CD14-positive monocyte (primary cell): ENCODE measurements at regions not wholly inside any gene's neighbourhood (a gene's known extent, or its start where the extent isn't known, plus 50 kb on each side); places are given as distances from the start of the nearest gene placed in this dataset.
A peak's percentile ranks its signal among the peaks of the same experiment; 100 is the strongest.

Source experiments
- DNase-seq, 3 donors: peaks; one replicate each; pipeline ENCODE4 v3.0.0-alpha.2; 2011 to 2022
- H2AFZ ChIP-seq: 2 replicates; pipeline ENCODE4 v1.6.0; 2012; ENCODE audit warnings: mild to moderate bottlenecking, low read depth, low read length, inconsistent platforms; ENCODE audit not compliant: insufficient read depth, poor library complexity, severe bottlenecking
- H3K27ac ChIP-seq, 2 donors: 1 replicate in 1 of 2; 2 replicates in 1 of 2; pipeline ENCODE4 v1.5.1; 2012 to 2013; ENCODE audit warnings: low read length in 2 of 2, control low read depth in 1 of 2, inconsistent platforms in 1 of 2, low read depth in 1 of 2, mild to moderate bottlenecking in 1 of 2
- H3K27me3 ChIP-seq, 2 donors: one replicate each; pipeline versions ENCODE4 v1.6.0 to v1.6.1; 2011 to 2013; ENCODE audit warnings: low read length in 2 of 2; ENCODE audit not compliant: control insufficient read depth in 2 of 2, insufficient read depth in 2 of 2
- H3K36me3 ChIP-seq, 2 donors: replicated peaks in 1 of 2; 1 replicate in 1 of 2; 2 replicates in 1 of 2; pipeline versions ENCODE4 v1.5.1 to v1.6.1; 2012 to 2013; ENCODE audit warnings: low read length in 2 of 2, control low read depth in 1 of 2, inconsistent platforms in 1 of 2, mild to moderate bottlenecking in 1 of 2; ENCODE audit not compliant: insufficient read depth in 2 of 2, control insufficient read depth in 1 of 2
- H3K4me1 ChIP-seq, 2 donors: 1 replicate in 1 of 2; 2 replicates in 1 of 2; pipeline versions ENCODE4 v1.5.1 to v1.6.1; 2012 to 2013; ENCODE audit warnings: low read length in 2 of 2, control low read depth in 1 of 2, inconsistent platforms in 1 of 2, mild to moderate bottlenecking in 1 of 2, moderate library complexity in 1 of 2; ENCODE audit not compliant: insufficient read depth in 2 of 2, control insufficient read depth in 1 of 2
- H3K4me2 ChIP-seq: replicated peaks from 2 replicates; pipeline ENCODE3; 2012; ENCODE audit warnings: low read length, moderate library complexity, mild to moderate bottlenecking; ENCODE audit not compliant: poor library complexity, severe bottlenecking; ENCODE audit errors: extremely low read depth
- H3K4me3 ChIP-seq, 3 experiments: fragments of 200-600 bp in 1 of 3; sonication (generic) in 1 of 3; replicated peaks in 1 of 3; 1 replicate in 2 of 3; 2 replicates in 1 of 3; pipeline ENCODE4 v1.5.1; 2011 to 2013; ENCODE audit warnings: low read length in 3 of 3, mild to moderate bottlenecking in 3 of 3, control low read depth in 2 of 3, low read depth in 2 of 3, inconsistent platforms in 1 of 3, moderate library complexity in 1 of 3
- H3K79me2 ChIP-seq: 2 replicates; pipeline ENCODE4 v1.6.0; 2012; ENCODE audit warnings: mild to moderate bottlenecking, control low read depth, inconsistent platforms, low read length, moderate library complexity; ENCODE audit not compliant: insufficient read depth
- H3K9ac ChIP-seq: 2 replicates; pipeline ENCODE4 v1.6.0; 2017; ENCODE audit warnings: low read length, mild to moderate bottlenecking; ENCODE audit not compliant: insufficient read depth, poor library complexity, severe bottlenecking
- H3K9me3 ChIP-seq, 2 donors: replicated peaks in 1 of 2; 1 replicate in 1 of 2; 2 replicates in 1 of 2; pipeline versions ENCODE4 v1.5.1 to v1.6.1; 2012 to 2013; ENCODE audit warnings: low read length in 2 of 2, control low read depth in 1 of 2; ENCODE audit not compliant: control insufficient read depth in 1 of 2, insufficient read depth in 1 of 2
- H4K20me1 ChIP-seq: 2 replicates; pipeline ENCODE4 v1.6.0; 2012; ENCODE audit warnings: mild to moderate bottlenecking, low read length, control low read depth, moderate library complexity; ENCODE audit not compliant: insufficient read depth
- H3K27ac Mint-ChIP-seq, 7 donors: one replicate each; pipeline ENCODE4 v1.8.0; 2020; ENCODE audit warnings: mild to moderate bottlenecking in 7 of 7, mixed read lengths in 7 of 7, moderate library complexity in 6 of 7, inconsistent platforms in 2 of 7
- H3K27me3 Mint-ChIP-seq, 3 donors: one replicate each; pipeline ENCODE4 v1.8.0; 2021 to 2022; ENCODE audit warnings: low read depth in 3 of 3, mild to moderate bottlenecking in 3 of 3, mixed read lengths in 3 of 3, moderate library complexity in 3 of 3, inconsistent platforms in 1 of 3
- H3K36me3 Mint-ChIP-seq, 2 donors: one replicate each; pipeline ENCODE4 v1.8.0; 2020; ENCODE audit warnings: mixed read lengths in 2 of 2, inconsistent platforms in 1 of 2, mild to moderate bottlenecking in 1 of 2
- H3K4me1 Mint-ChIP-seq: one replicate; pipeline ENCODE4 v1.8.0; 2020; ENCODE audit warnings: mild to moderate bottlenecking, mixed read lengths
- H3K4me3 Mint-ChIP-seq, 2 donors: one replicate each; pipeline ENCODE4 v1.8.0; 2020; ENCODE audit warnings: mild to moderate bottlenecking in 2 of 2, mixed read lengths in 2 of 2, moderate library complexity in 1 of 2
- H3K9me3 Mint-ChIP-seq, 7 donors: one replicate each; pipeline ENCODE4 v1.8.0; 2020 to 2022; ENCODE audit warnings: mixed read lengths in 7 of 7, mild to moderate bottlenecking in 6 of 7, moderate library complexity in 6 of 7, inconsistent platforms in 2 of 7
- CTCF ChIP-seq: fragments of 200-600 bp; IDR thresholded peaks from one replicate; pipeline ENCODE4 v1.8.0; 2022; ENCODE audit warnings: antibody characterized with exemption, mild to moderate bottlenecking
- WGBS: methylation state at CpG from one replicate; pipeline ENCODE4 v1.1.5; 2013; ENCODE audit warnings: missing lambda C conversion rate; ENCODE audit not compliant: insufficient coverage; 5-methylcytosine and 5-hydroxymethylcytosine counted together
- intact Hi-C, 2 donors: fragments of 100-400 bp; cut with micrococcal nuclease; formaldehyde crosslinking; loops; one replicate each; pipeline versions ENCODE4 v1.15.0 to v1.15.1; 2023

DNA sequence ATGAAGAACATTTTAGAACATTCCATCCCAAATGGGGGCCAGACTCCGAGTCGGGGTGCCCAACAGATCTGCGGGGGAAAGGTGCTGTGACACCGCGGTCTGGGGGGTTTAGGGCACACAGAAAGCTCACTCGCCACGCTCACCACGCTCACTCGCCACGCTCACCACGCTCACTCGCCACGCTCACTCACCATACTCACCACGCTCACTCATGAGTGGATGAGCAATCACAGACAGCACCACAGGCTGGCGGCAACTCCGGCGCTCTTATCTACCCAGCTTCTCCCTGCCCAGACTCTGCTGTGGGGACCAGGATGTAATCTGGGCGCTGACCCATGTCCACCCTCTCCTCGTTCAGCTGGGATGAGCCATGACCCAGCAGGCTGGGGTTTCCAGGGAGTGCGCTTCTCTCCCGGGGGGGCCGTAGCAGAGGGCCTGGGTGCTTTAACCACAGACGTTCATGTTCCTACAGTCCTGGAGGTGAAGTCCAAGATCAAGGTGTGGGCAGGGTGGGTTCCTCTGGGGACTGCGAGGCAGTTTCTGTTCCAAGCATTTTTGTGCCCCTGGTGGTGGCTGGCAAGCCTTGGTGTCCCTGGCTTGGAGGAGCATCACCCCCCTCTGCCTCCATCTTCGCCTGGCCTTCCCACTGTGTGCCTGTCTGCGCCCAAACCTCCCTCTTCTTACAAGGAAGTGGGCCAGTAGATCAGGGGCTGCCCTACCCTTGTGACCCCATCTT lies 141.2 kb downstream of the CTTN start:
- no peaks in the 10 kb centered on the region for H3K36me3 Mint-ChIP-seq
- Histone ChIP-seq H3K79me2 (no peaks in the 10 kb centered on the region), H3K27ac (no peak overlapping the region), H3K9ac (no peak overlapping the region), H2AFZ (no peak overlapping the region), H3K27me3 (no peaks in the 10 kb centered on the region), H3K4me2 (no peak overlapping the region), H4K20me1 (no peaks in the 10 kb centered on the region), H3K4me3 (no peak overlapping the region), H3K4me1 (no peaks in the 10 kb centered on the region), H3K36me3 (no peaks in the 10 kb centered on the region), H3K9me3 (peaks cover 0 to under 1% of the 10 kb centered on the region in 2 donors)
- H3K27me3 Mint-ChIP-seq = peaks cover 4 to 8% (median 4%) of the 10 kb centered on the region in 3 donors
- H3K4me3 Mint-ChIP-seq = no peak overlapping the region
- peaks cover 0 to 8% (median 3%) of the 10 kb centered on the region in 7 donors for H3K9me3 Mint-ChIP-seq
- 89% methylated on average over 19 of the region's 26 CpGs for WGBS
- TF ChIP-seq CTCF = no peak
- H3K27ac Mint-ChIP-seq = peak overlapping the region in 1 of 7 donors; percentile 74
- no peaks in the 10 kb centered on the region for H3K4me1 Mint-ChIP-seq
- no peak for DNase-seq
- intact Hi-C loops = no loop called here

- H3K9me3 Mint-ChIP-seq = peaks cover 0 to 6% (median 2%) of the 10 kb centered on the region in 7 donors
- peaks cover 4 to 8% (median 4%) of the 10 kb centered on the region in 3 donors for H3K27me3 Mint-ChIP-seq
- H3K27ac ChIP-seq = no peak overlapping the region
- intact Hi-C loops = no loop called here
- no peak for DNase-seq
- TF ChIP-seq CTCF = no peak
- no peaks in the 10 kb centered on the region for H3K4me1 Mint-ChIP-seq
- no peaks in the 10 kb centered on the region for H4K20me1 ChIP-seq
- WGBS = 99% methylated on average over 9 of the region's 16 CpGs
- H2AFZ ChIP-seq = no peak overlapping the region
- no peaks in the 10 kb centered on the region for H3K9me3 ChIP-seq
- no peaks in the 10 kb centered on the region for H3K36me3 ChIP-seq
- H3K27me3 ChIP-seq = no peaks in the 10 kb centered on the region
- no peak overlapping the region for H3K9ac ChIP-seq
- no peak overlapping the region for H3K4me3 ChIP-seq
- no peaks in the 10 kb centered on the region for H3K4me1 ChIP-seq
- H3K4me3 Mint-ChIP-seq = no peak overlapping the region
- H3K4me2 ChIP-seq = no peak overlapping the region
- no peaks in the 10 kb centered on the region for H3K79me2 ChIP-seq
- no peaks in the 10 kb centered on the region for H3K36me3 Mint-ChIP-seq
- no peak overlapping the region for H3K27ac Mint-ChIP-seq
Observed at GRCh38 chr11:70540196-70540595, 141.9 kb downstream of the CTTN start.
